Brain microvascular endothelial cell (primary cell): ENCODE measurements at regions not wholly inside any gene's neighbourhood (a gene's known extent, or its start where the extent isn't known, plus 50 kb on each side); places are given as distances from the start of the nearest gene placed in this dataset.

Experiments
- DNase-seq: peaks from one replicate; pipeline ENCODE4 v3.0.0-alpha.2; 2020
- H3K27ac ChIP-seq: fragments of 250-450 bp; sonication (Bioruptor Pico); 2 replicates; pipeline ENCODE4 v1.5.1; 2020; ENCODE audit warnings: mild to moderate bottlenecking, moderate library complexity
- H3K27me3 ChIP-seq: fragments of 250-450 bp; sonication (Bioruptor Pico); replicated peaks from 2 replicates; pipeline ENCODE4 v1.5.1; 2020; ENCODE audit warnings: mild to moderate bottlenecking
- H3K36me3 ChIP-seq: fragments of 250-450 bp; sonication (Bioruptor Pico); replicated peaks from 2 replicates; pipeline ENCODE4 v1.5.1; 2020; ENCODE audit warnings: mild to moderate bottlenecking
- H3K4me3 ChIP-seq: 2 replicates; pipeline ENCODE4 v1.5.1; 2011; ENCODE audit warnings: low read depth, mild to moderate bottlenecking, control low read depth, low read length, moderate library complexity
- in situ Hi-C: cut with HindIII; loops from 2 replicates; pipeline ENCODE4 v1.10.0; 2017; ENCODE audit warnings: low sequenced_read_pairs, low pct_ligation_motif_present
- TF ChIP-seq, protein P1 (sequence below): IDR thresholded peaks from 2 replicates; pipeline ENCODE4 v1.5.1; 2011; ENCODE audit warnings: low read depth, mild to moderate bottlenecking, moderate library complexity, low read length, control low read depth, inconsistent platforms; ENCODE audit errors: missing control alignments

DNA sequence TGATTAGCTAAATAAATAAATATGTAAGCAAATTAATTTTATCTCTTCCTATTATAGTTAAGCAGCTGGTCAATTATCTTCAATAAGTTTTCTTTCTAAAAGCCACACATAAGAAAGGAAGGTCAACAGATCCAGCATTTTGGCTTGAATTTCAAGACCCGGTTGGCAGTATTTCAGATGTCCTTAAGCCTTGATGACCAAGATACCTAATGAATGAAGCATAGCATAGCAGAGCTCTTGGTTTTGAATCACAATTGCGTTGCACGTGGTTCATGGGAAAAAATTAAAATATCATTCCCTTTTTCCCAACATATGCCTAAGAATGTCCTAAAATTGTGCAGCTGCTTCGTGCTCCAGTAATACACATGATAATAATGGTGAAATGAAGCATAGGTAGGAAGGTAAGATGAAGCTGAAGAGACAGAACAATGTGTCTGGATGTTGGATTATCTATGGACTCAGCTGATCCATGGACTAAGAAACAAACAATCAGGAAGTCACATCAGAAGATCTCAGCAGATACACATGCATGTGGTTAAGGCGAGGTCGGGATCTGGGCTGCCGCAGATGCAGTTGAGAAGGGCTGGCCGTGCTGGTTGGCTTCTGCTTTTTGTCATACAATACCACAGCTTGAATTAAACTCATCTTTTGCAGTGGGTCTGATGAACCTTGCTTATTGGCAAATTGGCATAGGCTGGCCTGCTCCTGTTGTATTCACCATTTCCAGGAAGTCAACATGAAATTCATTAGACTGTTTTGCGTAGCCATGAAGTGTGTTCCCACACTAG, 284.9 kb upstream of the RUNX1 start:
- Histone ChIP-seq H3K27me3 (no peaks in the 10 kb centered on the region), H3K27ac (no peak overlapping the region), H3K36me3 (no peaks in the 10 kb centered on the region), H3K4me3 (no peak overlapping the region)
- TF ChIP-seq, protein P1, sequence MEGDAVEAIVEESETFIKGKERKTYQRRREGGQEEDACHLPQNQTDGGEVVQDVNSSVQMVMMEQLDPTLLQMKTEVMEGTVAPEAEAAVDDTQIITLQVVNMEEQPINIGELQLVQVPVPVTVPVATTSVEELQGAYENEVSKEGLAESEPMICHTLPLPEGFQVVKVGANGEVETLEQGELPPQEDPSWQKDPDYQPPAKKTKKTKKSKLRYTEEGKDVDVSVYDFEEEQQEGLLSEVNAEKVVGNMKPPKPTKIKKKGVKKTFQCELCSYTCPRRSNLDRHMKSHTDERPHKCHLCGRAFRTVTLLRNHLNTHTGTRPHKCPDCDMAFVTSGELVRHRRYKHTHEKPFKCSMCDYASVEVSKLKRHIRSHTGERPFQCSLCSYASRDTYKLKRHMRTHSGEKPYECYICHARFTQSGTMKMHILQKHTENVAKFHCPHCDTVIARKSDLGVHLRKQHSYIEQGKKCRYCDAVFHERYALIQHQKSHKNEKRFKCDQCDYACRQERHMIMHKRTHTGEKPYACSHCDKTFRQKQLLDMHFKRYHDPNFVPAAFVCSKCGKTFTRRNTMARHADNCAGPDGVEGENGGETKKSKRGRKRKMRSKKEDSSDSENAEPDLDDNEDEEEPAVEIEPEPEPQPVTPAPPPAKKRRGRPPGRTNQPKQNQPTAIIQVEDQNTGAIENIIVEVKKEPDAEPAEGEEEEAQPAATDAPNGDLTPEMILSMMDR = no peak
- in situ Hi-C loops = no loop called here
- no peak for DNase-seq

DNA sequence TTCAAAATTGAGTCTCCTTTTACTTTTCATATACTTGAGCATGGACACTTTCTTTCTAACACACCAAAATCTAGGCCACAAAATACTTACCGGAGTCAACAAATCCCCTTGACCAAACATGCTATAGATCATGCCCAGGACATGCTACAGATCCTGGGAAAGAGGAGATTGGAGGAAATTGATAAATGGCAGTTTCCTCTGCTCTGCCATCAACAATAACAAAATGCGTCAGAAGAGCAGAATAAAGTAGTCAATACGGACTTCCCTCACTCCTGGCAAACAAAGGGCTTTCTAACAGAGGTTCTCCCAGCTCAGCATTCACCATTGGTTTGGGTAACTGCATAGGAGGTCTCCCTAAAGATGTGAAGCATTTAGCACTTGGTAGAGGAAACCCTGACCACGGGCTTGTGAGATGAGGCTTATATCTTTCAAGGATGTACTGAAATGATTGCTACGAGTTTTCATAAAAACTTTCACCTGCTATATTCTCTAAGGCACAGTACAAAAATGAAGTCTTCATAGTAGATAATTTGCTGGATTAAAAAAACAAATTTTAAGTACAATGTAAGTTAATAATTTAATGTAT, 283.8 kb upstream of the RUNX1 start:
- Histone ChIP-seq H3K27ac (no peak overlapping the region), H3K36me3 (no peaks in the 10 kb centered on the region), H3K27me3 (no peaks in the 10 kb centered on the region), H3K4me3 (no peak overlapping the region)
- TF ChIP-seq, protein P1 = no peak
- DNase-seq = no peak
- in situ Hi-C loops = no loop called here

DNA sequence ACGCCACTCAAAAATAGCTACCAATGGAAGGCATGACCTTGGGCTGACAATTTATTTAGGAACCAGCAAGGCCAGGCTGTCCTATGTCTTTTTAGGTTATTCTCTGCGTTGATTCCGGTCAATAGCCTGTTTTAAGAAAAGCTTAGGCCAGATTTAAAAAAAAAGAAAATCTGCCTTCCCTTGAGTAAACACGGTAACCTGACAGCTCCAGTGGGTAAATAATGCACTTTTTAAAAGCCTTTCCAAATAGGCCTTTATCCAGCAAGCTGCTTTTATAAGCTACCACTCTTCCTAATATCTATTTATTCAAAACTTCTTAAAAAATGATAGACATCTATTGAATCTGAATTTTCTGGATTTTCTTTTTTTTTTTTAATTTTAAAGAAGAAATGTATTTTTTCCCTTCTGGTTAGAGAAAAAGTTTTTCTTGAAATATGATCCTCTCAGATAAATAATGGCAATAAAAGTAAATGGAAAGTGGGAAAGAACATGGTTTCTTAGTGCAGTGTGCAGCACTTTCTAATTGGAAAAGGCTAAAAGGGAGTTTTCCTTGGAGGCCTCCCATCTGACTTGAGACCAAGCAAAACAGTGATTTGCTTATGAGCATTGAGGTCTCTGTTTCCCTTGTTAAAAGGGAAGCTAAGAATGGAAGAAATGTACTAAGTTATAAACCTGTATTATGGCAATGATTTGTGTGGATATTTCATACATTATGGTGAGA, 281.0 kb upstream of the RUNX1 start:
- DNase-seq = no peak
- H3K27me3 ChIP-seq = no peaks in the 10 kb centered on the region
- H3K27ac ChIP-seq = no peak overlapping the region
- TF ChIP-seq, protein P1 = no peak
- H3K36me3 ChIP-seq = no peaks in the 10 kb centered on the region
- in situ Hi-C loops = no loop called here
- H3K4me3 ChIP-seq = no peak overlapping the region

- Histone ChIP-seq H3K27ac (no peak overlapping the region), H3K36me3 (no peaks in the 10 kb centered on the region), H3K4me3 (no peak overlapping the region), H3K27me3 (no peaks in the 10 kb centered on the region)
- in situ Hi-C loops = no loop called here
- DNase-seq = no peak
- TF ChIP-seq, protein P1 = no peak
These were observed 279.9 kb upstream of the RUNX1 start for GRCh38 chr21:35328856-35329455.

GRCh38 chr21:35326677-35327076, 277.6 kb upstream of the RUNX1 start:
- TF ChIP-seq, protein P1 = no peak
- no peaks in the 10 kb centered on the region for H3K27me3 ChIP-seq
- no peak overlapping the region for H3K27ac ChIP-seq
- in situ Hi-C loops = no loop called here
- no peaks in the 10 kb centered on the region for H3K36me3 ChIP-seq
- no peak for DNase-seq
- H3K4me3 ChIP-seq = no peak overlapping the region
